ENCODE measurements at regions not wholly inside any gene's neighbourhood (a gene's known extent, or its start where the extent isn't known, plus 50 kb on each side); places are given as distances from the start of the nearest gene placed in this dataset.

GRCh38 chr3:197353867-197354567 lies 55.6 kb upstream of the DLG1 start:
- Histone ChIP-seq H3K36me3 (ENCODE audit: insufficient read depth, low read length) (no peaks in the 10 kb centered on the region), H3K79me2 (ENCODE audit: insufficient read depth, low read depth, low read length) (no peaks in the 10 kb centered on the region), H3K9me3 (ENCODE audit: low read length) (no peaks in the 10 kb centered on the region), H4K20me1 (ENCODE audit: insufficient read depth, low read length) (no peaks in the 10 kb centered on the region), H3K4me1 (ENCODE audit: insufficient read depth, low read length, poor library complexity, severe bottlenecking) (peaks cover 11% of the 10 kb centered on the region), H2AFZ (ENCODE audit: low read length) (peak overlapping the region; percentile 17; the same call in 1 of the 2 replicates), H3K9me2 (ENCODE audit: insufficient read depth, low read length) (no peaks in the 10 kb centered on the region), H3K27ac (ENCODE audit: low read depth, low read length, poor library complexity, severe bottlenecking) (no peak overlapping the region), H3K4me2 (ENCODE audit: low read length) (peak overlapping the region; percentile 29), H3K4me3 (ENCODE audit: low read depth, low read length, poor library complexity, severe bottlenecking) (no peak overlapping the region)
- BruUV-seq (replicated peaks): no TSS peak
- ChIA-PET CTCF (ENCODE audit: unreplicated experiment) (no interaction called here), POLR2A (interaction anchor here (1.0 kb wide), 1 partner anchor 12 kb away, joined by 4 read pairs; no protein-coding TSS in a partner anchor)
- TF ChIP-seq EZH2phosphoT487 (IDR thresholded peaks at IDR 0.05; ENCODE audit: borderline replicate concordance, low read depth, low read length): no peak
- TF ChIP-seq CTCF (conservative IDR thresholded peaks at IDR 0.05; ENCODE audit: low read length): no peak
- DNase-seq (ENCODE audit: low spot score): no peak
- intact Hi-C loops (cut with micrococcal nuclease; ENCODE audit: unreplicated experiment): no loop called here

GRCh38 chr3:197353001-197353866 lies 54.8 kb upstream of the DLG1 start:
- intact Hi-C loops (cut with micrococcal nuclease; ENCODE audit: unreplicated experiment): no loop called here
- H2AFZ ChIP-seq (ENCODE audit: low read length): no peak overlapping the region
- peaks cover 11% of the 10 kb centered on the region for H3K4me1 ChIP-seq (ENCODE audit: insufficient read depth, low read length, poor library complexity, severe bottlenecking)
- no peak overlapping the region for H3K4me3 ChIP-seq (ENCODE audit: low read depth, low read length, poor library complexity, severe bottlenecking)
- no peak for TF ChIP-seq CTCF (conservative IDR thresholded peaks at IDR 0.05; ENCODE audit: low read length)
- no peak for TF ChIP-seq EZH2phosphoT487 (IDR thresholded peaks at IDR 0.05; ENCODE audit: borderline replicate concordance, low read depth, low read length)
- BruUV-seq (replicated peaks): no TSS peak
- ChIA-PET POLR2A (interaction anchor here (1.0 kb wide), 1 partner anchor 202 kb away, joined by 3 read pairs; no protein-coding TSS in a partner anchor), CTCF (ENCODE audit: unreplicated experiment) (no interaction called here)
- no peaks in the 10 kb centered on the region for H3K36me3 ChIP-seq (ENCODE audit: insufficient read depth, low read length)
- no peaks in the 10 kb centered on the region for H3K9me3 ChIP-seq (ENCODE audit: low read length)
- H3K4me2 ChIP-seq (ENCODE audit: low read length): no peak overlapping the region
- DNase-seq (ENCODE audit: low spot score): no peak
- no peaks in the 10 kb centered on the region for H3K79me2 ChIP-seq (ENCODE audit: insufficient read depth, low read depth, low read length)
- no peak overlapping the region for H3K27ac ChIP-seq (ENCODE audit: low read depth, low read length, poor library complexity, severe bottlenecking)
- no peaks in the 10 kb centered on the region for H4K20me1 ChIP-seq (ENCODE audit: insufficient read depth, low read length)
- H3K9me2 ChIP-seq (ENCODE audit: insufficient read depth, low read length): no peaks in the 10 kb centered on the region
